HEK293 (cell line): ENCODE measurements at regions not wholly inside any gene's neighbourhood (a gene's known extent, or its start where the extent isn't known, plus 50 kb on each side); places are given as distances from the start of the nearest gene placed in this dataset.

Source experiments
- CTCF ChIA-PET: fragments of 350-600 bp; formaldehyde crosslinking; extraction: SDS; loops from one replicate; lab custom pipeline; 2021; ENCODE audit warnings: antibody characterized with exemption; lab: Yijun Ruan, JAX
- POLR2A ChIA-PET: fragments of 300-600 bp; formaldehyde crosslinking; extraction: SDS; loops from one replicate; lab custom pipeline; 2020; ENCODE audit warnings: antibody characterized with exemption, inconsistent platforms; lab: Yijun Ruan, JAX
- H3K27ac ChIP-seq: fragments of 200-500 bp; sonication (Bioruptor generic); 2 replicates; pipeline ENCODE4 v1.5.1; 2014; ENCODE audit warnings: low read depth, low read length, control low read depth, inconsistent platforms; ENCODE audit errors: extremely low read depth
- H3K36me3 ChIP-seq, 2 experiments: fragments of 200-500 bp in 1 of 2; sonication (Bioruptor generic) in 1 of 2; 1 replicate in 1 of 2; 2 replicates in 1 of 2; pipeline ENCODE4 v1.5.1; 2014 to 2017; ENCODE audit warnings: inconsistent platforms in 2 of 2, low read length in 2 of 2; ENCODE audit not compliant: control insufficient read depth in 2 of 2, insufficient read depth in 1 of 2
- H3K4me1 ChIP-seq: fragments of 200-500 bp; sonication (Bioruptor generic); 2 replicates; pipeline ENCODE4 v1.5.1; 2014; ENCODE audit warnings: mild to moderate bottlenecking, low read length, inconsistent platforms; ENCODE audit not compliant: control insufficient read depth, insufficient read depth
- H3K4me3 ChIP-seq: 2 replicates; pipeline ENCODE4 v1.5.1; 2011; ENCODE audit warnings: low read depth, mild to moderate bottlenecking, control low read depth, low read length, moderate library complexity
- H3K9me3 ChIP-seq: fragments of 200-500 bp; sonication (Bioruptor generic); 2 replicates; pipeline ENCODE4 v1.5.1; 2014; ENCODE audit warnings: low read depth, low read length, inconsistent platforms; ENCODE audit not compliant: control insufficient read depth, insufficient read depth
- BCL11A ChIP-seq: fragments of 450-650 bp; formaldehyde crosslinking; IDR thresholded peaks from 2 replicates; pipeline ENCODE4 v1.5.1; 2016; ENCODE audit warnings: low read depth, missing biosample characterization, missing genetic modification characterization
- EGR2 ChIP-seq: fragments of 450-650 bp; formaldehyde crosslinking; IDR thresholded peaks from 2 replicates; pipeline ENCODE4 v1.5.1; 2016; ENCODE audit warnings: low read depth, missing biosample characterization, missing genetic modification characterization
- GLI4 ChIP-seq: fragments of 450-650 bp; formaldehyde crosslinking; IDR thresholded peaks from 2 replicates; pipeline ENCODE4 v1.5.1; 2016; ENCODE audit warnings: missing biosample characterization, missing genetic modification characterization
- KLF8 ChIP-seq: fragments of 450-650 bp; formaldehyde crosslinking; IDR thresholded peaks from 2 replicates; pipeline ENCODE4 v1.5.1; 2016; ENCODE audit warnings: missing biosample characterization, missing genetic modification characterization
- KLF9 ChIP-seq: fragments of 450-650 bp; formaldehyde crosslinking; IDR thresholded peaks from 2 replicates; pipeline ENCODE4 v1.5.1; 2016; ENCODE audit warnings: missing biosample characterization, missing genetic modification characterization, low read depth
- MEIS1 ChIP-seq: sonication (generic); formaldehyde crosslinking; IDR thresholded peaks from 2 replicates; pipeline ENCODE4 v1.8.1; 2022; ENCODE audit warnings: missing genetic modification reagents, mild to moderate bottlenecking, borderline replicate concordance
- SP3 ChIP-seq: fragments of 450-650 bp; formaldehyde crosslinking; IDR thresholded peaks from 2 replicates; pipeline ENCODE4 v1.5.1; 2016; ENCODE audit warnings: missing biosample characterization, missing genetic modification characterization
- YY1 ChIP-seq: fragments of 450-650 bp; formaldehyde crosslinking; IDR thresholded peaks from 2 replicates; pipeline ENCODE4 v1.5.1; 2018; ENCODE audit warnings: missing biosample characterization, missing genetic modification characterization
- YY2 ChIP-seq: fragments of 450-650 bp; formaldehyde crosslinking; IDR thresholded peaks from 2 replicates; pipeline ENCODE4 v1.5.1; 2016; ENCODE audit warnings: missing biosample characterization, missing genetic modification characterization
- ZNF10 ChIP-seq: fragments of 450-650 bp; formaldehyde crosslinking; IDR thresholded peaks from 2 replicates; pipeline ENCODE4 v1.5.1; 2017; ENCODE audit warnings: missing biosample characterization, missing genetic modification characterization
- ZNF114 ChIP-seq: fragments of 450-650 bp; formaldehyde crosslinking; IDR thresholded peaks from 2 replicates; pipeline ENCODE4 v1.5.0; 2017; ENCODE audit warnings: missing biosample characterization, missing genetic modification characterization
- ZNF140 ChIP-seq: fragments of 450-650 bp; formaldehyde crosslinking; IDR thresholded peaks from 2 replicates; pipeline ENCODE4 v1.5.1; 2016; ENCODE audit warnings: missing biosample characterization, missing genetic modification characterization
- ZNF146 ChIP-seq: fragments of 450-650 bp; formaldehyde crosslinking; IDR thresholded peaks from 2 replicates; pipeline ENCODE4 v1.5.1; 2016; ENCODE audit warnings: missing biosample characterization, missing genetic modification characterization
- ZNF239 ChIP-seq: fragments of 450-650 bp; formaldehyde crosslinking; IDR thresholded peaks from 2 replicates; pipeline ENCODE4 v1.5.1; 2016; ENCODE audit warnings: missing biosample characterization, missing genetic modification characterization
- ZNF324 ChIP-seq: fragments of 450-650 bp; formaldehyde crosslinking; IDR thresholded peaks from 2 replicates; pipeline ENCODE4 v1.5.1; 2016; ENCODE audit warnings: missing biosample characterization, missing genetic modification characterization
- ZNF423 ChIP-seq: fragments of 450-650 bp; formaldehyde crosslinking; IDR thresholded peaks from 2 replicates; pipeline ENCODE4 v1.5.1; 2016; ENCODE audit warnings: missing biosample characterization, missing genetic modification characterization
- ZNF473 ChIP-seq: fragments of 450-650 bp; formaldehyde crosslinking; IDR thresholded peaks from 2 replicates; pipeline ENCODE4 v1.5.1; 2017; ENCODE audit warnings: missing biosample characterization, missing genetic modification characterization
- ZNF529 ChIP-seq: fragments of 450-650 bp; formaldehyde crosslinking; IDR thresholded peaks from 2 replicates; pipeline ENCODE4 v1.5.1; 2017; ENCODE audit warnings: missing genetic modification characterization, missing biosample characterization; ENCODE audit not compliant: insufficient replicate concordance
- ZNF548 ChIP-seq: fragments of 450-650 bp; formaldehyde crosslinking; IDR thresholded peaks from 2 replicates; pipeline ENCODE4 v1.5.1; 2016; ENCODE audit warnings: missing biosample characterization, missing genetic modification characterization
- ZNF610 ChIP-seq: fragments of 450-650 bp; formaldehyde crosslinking; IDR thresholded peaks from 2 replicates; pipeline ENCODE4 v1.5.1; 2016; ENCODE audit warnings: missing biosample characterization, missing genetic modification characterization, borderline replicate concordance
- ZNF768 ChIP-seq: fragments of 450-650 bp; formaldehyde crosslinking; IDR thresholded peaks from 2 replicates; pipeline ENCODE4 v1.5.1; 2018; ENCODE audit warnings: missing biosample characterization, mild to moderate bottlenecking, missing genetic modification characterization
- ZNF837 ChIP-seq: fragments of 450-650 bp; formaldehyde crosslinking; IDR thresholded peaks from 2 replicates; pipeline ENCODE4 v1.5.1; 2016; ENCODE audit warnings: missing biosample characterization, missing genetic modification characterization
- ZSCAN16 ChIP-seq: fragments of 450-650 bp; formaldehyde crosslinking; IDR thresholded peaks from 2 replicates; pipeline ENCODE4 v1.5.1; 2016; ENCODE audit warnings: missing biosample characterization, missing genetic modification characterization
- ZSCAN23 ChIP-seq: fragments of 450-650 bp; formaldehyde crosslinking; IDR thresholded peaks from 2 replicates; pipeline ENCODE4 v1.5.1; 2016; ENCODE audit warnings: missing biosample characterization, missing genetic modification characterization
- TF ChIP-seq, protein P1 (sequence below): fragments of 450-650 bp; formaldehyde crosslinking; IDR thresholded peaks from 2 replicates; pipeline ENCODE4 v1.5.1; 2016; ENCODE audit warnings: missing biosample characterization, missing genetic modification characterization
- TF ChIP-seq, protein P2 (sequence below): fragments of 450-650 bp; formaldehyde crosslinking; IDR thresholded peaks from 2 replicates; pipeline ENCODE4 v1.5.1; 2017; ENCODE audit warnings: missing biosample characterization, missing genetic modification characterization
- TF ChIP-seq, protein P3 (sequence below): fragments of 450-650 bp; formaldehyde crosslinking; IDR thresholded peaks from 2 replicates; pipeline ENCODE4 v1.5.1; 2017; ENCODE audit warnings: missing biosample characterization, missing genetic modification characterization
- TF ChIP-seq, protein P4 (sequence below): fragments of 450-650 bp; IDR thresholded peaks from 2 replicates; pipeline ENCODE4 v1.5.1; 2018; ENCODE audit warnings: missing biosample characterization, mild to moderate bottlenecking, missing genetic modification characterization

DNA sequence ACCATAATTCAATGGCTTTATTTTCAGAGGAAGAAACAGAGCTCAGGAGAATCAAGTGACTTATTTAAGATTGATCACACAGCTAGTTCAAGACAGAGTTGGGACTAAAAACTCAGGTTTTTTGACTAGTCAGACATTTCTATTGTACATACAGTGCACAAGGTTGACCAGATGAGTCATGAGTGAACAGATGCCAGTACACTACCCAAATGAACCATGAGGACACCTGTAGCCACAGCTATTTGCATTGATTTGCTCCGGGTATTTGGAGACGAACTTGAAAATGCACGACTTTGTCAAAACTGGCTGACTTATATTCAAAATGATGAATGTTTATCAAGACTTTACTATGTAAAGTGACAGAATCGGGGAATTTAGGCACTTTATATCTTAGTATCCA lies 161.7 kb upstream of the ST6GALNAC5 start:
- no peak overlapping the region for H3K27ac ChIP-seq
- no peak for TF ChIP-seq ZNF10 (tag by site-specific recombination)
- no peak for TF ChIP-seq ZNF146
- no peak for TF ChIP-seq ZNF423 (tag by site-specific recombination)
- TF ChIP-seq ZNF610 (tag by site-specific recombination), result no peak
- TF ChIP-seq SP3 (tag by site-specific recombination), result no peak
- TF ChIP-seq MEIS1, result no peak
- TF ChIP-seq ZSCAN16 (tag by site-specific recombination), result no peak
- TF ChIP-seq KLF8, result no peak
- TF ChIP-seq, protein P1, sequence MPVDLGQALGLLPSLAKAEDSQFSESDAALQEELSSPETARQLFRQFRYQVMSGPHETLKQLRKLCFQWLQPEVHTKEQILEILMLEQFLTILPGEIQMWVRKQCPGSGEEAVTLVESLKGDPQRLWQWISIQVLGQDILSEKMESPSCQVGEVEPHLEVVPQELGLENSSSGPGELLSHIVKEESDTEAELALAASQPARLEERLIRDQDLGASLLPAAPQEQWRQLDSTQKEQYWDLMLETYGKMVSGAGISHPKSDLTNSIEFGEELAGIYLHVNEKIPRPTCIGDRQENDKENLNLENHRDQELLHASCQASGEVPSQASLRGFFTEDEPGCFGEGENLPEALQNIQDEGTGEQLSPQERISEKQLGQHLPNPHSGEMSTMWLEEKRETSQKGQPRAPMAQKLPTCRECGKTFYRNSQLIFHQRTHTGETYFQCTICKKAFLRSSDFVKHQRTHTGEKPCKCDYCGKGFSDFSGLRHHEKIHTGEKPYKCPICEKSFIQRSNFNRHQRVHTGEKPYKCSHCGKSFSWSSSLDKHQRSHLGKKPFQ, result no peak
- TF ChIP-seq BCL11A (tag by site-specific recombination), result no peak
- no peak for TF ChIP-seq ZNF114 (tag by site-specific recombination)
- TF ChIP-seq, all 188 proteins: peak for 0
- ChIA-PET POLR2A (no interaction called here), CTCF (interaction anchor here (0.6 kb wide), 1 partner anchor 379 kb away, joined by 3 read pairs; no protein-coding TSS in a partner anchor)
- Histone ChIP-seq H3K4me3 (no peak overlapping the region), H3K4me1 (no peaks in the 10 kb centered on the region), H3K9me3 (no peaks in the 10 kb centered on the region), H3K36me3 (no peaks in the 10 kb centered on the region)

DNA sequence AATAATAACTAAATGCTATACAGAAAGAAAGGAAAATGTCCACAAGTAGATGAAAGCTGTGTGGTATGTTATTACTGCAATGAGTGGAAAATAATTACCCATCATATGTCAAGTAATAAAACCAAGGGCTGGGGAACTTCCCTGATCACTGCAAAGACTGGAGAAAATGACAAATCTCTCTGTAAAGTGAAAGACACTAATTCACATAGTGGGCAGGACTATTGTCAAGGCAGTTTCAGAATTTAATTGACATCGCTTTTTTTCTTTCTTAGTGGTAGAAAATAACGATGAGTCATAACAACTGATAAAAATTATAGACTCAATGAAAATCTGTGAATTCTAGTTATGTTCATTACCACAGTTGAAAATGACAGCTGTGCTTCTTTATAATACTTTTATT lies 153.7 kb upstream of the ST6GALNAC5 start:
- Histone ChIP-seq H3K36me3 (no peaks in the 10 kb centered on the region), H3K4me3 (no peak overlapping the region), H3K9me3 (no peaks in the 10 kb centered on the region), H3K27ac (no peak overlapping the region), H3K4me1 (no peaks in the 10 kb centered on the region)
- CTCF ChIA-PET, result no interaction called here
- POLR2A ChIA-PET, result no interaction called here
- TF ChIP-seq ZNF768, result no peak
- TF ChIP-seq ZSCAN23 (tag by site-specific recombination), result no peak
- TF ChIP-seq, protein P2, sequence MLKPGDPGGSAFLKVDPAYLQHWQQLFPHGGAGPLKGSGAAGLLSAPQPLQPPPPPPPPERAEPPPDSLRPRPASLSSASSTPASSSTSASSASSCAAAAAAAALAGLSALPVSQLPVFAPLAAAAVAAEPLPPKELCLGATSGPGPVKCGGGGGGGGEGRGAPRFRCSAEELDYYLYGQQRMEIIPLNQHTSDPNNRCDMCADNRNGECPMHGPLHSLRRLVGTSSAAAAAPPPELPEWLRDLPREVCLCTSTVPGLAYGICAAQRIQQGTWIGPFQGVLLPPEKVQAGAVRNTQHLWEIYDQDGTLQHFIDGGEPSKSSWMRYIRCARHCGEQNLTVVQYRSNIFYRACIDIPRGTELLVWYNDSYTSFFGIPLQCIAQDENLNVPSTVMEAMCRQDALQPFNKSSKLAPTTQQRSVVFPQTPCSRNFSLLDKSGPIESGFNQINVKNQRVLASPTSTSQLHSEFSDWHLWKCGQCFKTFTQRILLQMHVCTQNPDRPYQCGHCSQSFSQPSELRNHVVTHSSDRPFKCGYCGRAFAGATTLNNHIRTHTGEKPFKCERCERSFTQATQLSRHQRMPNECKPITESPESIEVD (tag by site-specific recombination), result no peak
- TF ChIP-seq ZNF837 (tag by site-specific recombination), result no peak
- no peak for TF ChIP-seq YY1
- TF ChIP-seq BCL11A (tag by site-specific recombination), result no peak
- TF ChIP-seq ZNF239 (tag by site-specific recombination), result no peak
- no peak for TF ChIP-seq KLF9 (tag by site-specific recombination)
- no peak for TF ChIP-seq ZNF473
- TF ChIP-seq GLI4 (tag by site-specific recombination), result no peak
- TF ChIP-seq ZNF529 (tag by site-specific recombination), result no peak
- no peak for TF ChIP-seq ZNF548 (tag by site-specific recombination)

DNA sequence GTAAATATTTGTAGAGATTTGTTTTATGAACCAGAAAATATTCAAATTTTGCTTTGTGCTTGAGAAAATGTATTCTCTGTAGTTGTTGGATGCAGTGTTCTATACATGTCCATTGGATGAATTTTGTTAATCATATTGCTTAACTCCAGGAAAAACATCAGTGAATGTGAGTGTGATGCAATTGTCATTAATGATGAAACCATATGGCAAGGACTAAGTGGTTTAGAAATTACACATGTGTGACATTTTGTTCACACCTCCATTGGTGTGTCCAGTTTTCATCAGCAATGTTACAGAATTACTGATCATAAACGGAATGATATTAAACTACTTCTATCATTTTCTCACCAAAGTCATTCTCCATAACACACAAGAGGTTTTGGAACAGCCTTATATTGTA lies 151.8 kb upstream of the ST6GALNAC5 start:
- ChIA-PET CTCF (no interaction called here), POLR2A (no interaction called here)
- Histone ChIP-seq H3K36me3 (no peaks in the 10 kb centered on the region), H3K4me1 (no peaks in the 10 kb centered on the region), H3K4me3 (no peak overlapping the region), H3K27ac (no peak overlapping the region), H3K9me3 (no peaks in the 10 kb centered on the region)
- TF ChIP-seq, protein P3, sequence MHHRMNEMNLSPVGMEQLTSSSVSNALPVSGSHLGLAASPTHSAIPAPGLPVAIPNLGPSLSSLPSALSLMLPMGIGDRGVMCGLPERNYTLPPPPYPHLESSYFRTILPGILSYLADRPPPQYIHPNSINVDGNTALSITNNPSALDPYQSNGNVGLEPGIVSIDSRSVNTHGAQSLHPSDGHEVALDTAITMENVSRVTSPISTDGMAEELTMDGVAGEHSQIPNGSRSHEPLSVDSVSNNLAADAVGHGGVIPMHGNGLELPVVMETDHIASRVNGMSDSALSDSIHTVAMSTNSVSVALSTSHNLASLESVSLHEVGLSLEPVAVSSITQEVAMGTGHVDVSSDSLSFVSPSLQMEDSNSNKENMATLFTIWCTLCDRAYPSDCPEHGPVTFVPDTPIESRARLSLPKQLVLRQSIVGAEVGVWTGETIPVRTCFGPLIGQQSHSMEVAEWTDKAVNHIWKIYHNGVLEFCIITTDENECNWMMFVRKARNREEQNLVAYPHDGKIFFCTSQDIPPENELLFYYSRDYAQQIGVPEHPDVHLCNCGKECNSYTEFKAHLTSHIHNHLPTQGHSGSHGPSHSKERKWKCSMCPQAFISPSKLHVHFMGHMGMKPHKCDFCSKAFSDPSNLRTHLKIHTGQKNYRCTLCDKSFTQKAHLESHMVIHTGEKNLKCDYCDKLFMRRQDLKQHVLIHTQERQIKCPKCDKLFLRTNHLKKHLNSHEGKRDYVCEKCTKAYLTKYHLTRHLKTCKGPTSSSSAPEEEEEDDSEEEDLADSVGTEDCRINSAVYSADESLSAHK (tag by site-specific recombination), result no peak
- TF ChIP-seq, protein P4, sequence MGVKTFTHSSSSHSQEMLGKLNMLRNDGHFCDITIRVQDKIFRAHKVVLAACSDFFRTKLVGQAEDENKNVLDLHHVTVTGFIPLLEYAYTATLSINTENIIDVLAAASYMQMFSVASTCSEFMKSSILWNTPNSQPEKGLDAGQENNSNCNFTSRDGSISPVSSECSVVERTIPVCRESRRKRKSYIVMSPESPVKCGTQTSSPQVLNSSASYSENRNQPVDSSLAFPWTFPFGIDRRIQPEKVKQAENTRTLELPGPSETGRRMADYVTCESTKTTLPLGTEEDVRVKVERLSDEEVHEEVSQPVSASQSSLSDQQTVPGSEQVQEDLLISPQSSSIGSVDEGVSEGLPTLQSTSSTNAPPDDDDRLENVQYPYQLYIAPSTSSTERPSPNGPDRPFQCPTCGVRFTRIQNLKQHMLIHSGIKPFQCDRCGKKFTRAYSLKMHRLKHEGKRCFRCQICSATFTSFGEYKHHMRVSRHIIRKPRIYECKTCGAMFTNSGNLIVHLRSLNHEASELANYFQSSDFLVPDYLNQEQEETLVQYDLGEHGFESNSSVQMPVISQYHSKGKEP (tag by site-specific recombination), result no peak
- TF ChIP-seq ZNF324 (tag by site-specific recombination) (no peak), YY2 (tag by site-specific recombination) (no peak), ZNF473 (no peak), EGR2 (tag by site-specific recombination) (no peak), ZNF140 (tag by site-specific recombination) (no peak)
